Epithelial cell of proximal tubule (primary cell): ENCODE measurements at regions not wholly inside any gene's neighbourhood (a gene's known extent, or its start where the extent isn't known, plus 50 kb on each side); places are given as distances from the start of the nearest gene placed in this dataset.
A peak's percentile ranks its signal among the peaks of the same experiment; 100 is the strongest.

Source experiments
- DNase-seq: peaks from one replicate; pipeline ENCODE4 v3.0.0-alpha.2; 2011; ENCODE audit warnings: low read depth
- H3K4me3 ChIP-seq: 2 replicates; pipeline ENCODE4 v1.5.1; 2011; ENCODE audit warnings: low read depth, mild to moderate bottlenecking, low read length
- TF ChIP-seq, protein P1 (sequence below): conservative IDR thresholded peaks from 2 replicates; pipeline ENCODE4 v1.5.1; 2012; ENCODE audit warnings: low read depth, mild to moderate bottlenecking, low read length

DNA sequence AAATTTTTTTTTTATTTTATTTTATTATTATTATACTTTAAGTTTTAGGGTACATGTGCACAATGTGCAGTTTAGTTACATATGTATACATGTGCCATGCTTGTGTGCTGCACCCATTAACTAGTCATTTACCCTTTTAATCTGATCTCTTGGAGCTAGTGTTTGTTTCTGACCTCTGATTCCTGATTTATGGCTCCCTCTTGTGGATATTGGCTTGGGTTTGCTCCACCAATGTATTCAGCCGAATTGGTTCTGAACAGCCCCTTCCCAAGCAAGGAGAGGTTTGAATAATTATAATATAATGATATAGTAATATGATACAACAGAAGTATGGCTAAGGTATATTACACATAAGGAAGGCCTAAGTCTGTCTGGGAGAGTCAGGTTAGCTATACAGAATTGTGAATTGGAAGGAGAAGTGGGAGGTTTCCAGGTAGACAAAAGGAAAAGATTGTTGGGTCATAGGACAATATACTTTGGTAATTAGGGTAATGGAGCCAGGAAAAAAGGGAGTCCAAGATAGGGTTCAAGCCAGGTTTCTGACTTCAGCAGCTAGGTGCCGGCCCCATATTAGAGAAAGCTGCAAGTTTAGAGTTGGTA, 53.1 kb upstream of the HMCN1 start:
- no peak overlapping the region for H3K4me3 ChIP-seq
- no peak for DNase-seq
- TF ChIP-seq, protein P1, sequence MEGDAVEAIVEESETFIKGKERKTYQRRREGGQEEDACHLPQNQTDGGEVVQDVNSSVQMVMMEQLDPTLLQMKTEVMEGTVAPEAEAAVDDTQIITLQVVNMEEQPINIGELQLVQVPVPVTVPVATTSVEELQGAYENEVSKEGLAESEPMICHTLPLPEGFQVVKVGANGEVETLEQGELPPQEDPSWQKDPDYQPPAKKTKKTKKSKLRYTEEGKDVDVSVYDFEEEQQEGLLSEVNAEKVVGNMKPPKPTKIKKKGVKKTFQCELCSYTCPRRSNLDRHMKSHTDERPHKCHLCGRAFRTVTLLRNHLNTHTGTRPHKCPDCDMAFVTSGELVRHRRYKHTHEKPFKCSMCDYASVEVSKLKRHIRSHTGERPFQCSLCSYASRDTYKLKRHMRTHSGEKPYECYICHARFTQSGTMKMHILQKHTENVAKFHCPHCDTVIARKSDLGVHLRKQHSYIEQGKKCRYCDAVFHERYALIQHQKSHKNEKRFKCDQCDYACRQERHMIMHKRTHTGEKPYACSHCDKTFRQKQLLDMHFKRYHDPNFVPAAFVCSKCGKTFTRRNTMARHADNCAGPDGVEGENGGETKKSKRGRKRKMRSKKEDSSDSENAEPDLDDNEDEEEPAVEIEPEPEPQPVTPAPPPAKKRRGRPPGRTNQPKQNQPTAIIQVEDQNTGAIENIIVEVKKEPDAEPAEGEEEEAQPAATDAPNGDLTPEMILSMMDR = peak; percentile 75

DNA sequence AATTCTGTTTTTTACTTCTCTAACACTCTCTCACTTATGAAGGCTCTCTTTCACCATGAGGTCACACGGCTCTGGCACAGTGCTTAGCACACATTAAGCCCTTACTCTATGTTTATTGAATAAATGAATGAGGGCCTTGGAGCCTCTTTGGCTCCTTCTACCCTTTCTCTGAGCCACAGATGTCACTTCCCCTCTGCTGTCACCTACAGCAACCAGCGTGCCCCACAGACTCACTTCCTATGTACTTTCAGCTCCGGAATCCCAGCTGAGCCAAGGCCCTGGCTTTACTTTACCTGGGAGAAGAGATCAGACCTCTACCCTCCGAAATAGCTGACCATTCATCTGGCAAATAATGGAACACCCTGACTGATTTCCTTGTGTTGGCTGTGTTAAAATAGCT, 53.7 kb upstream of the HMCN1 start:
- TF ChIP-seq, protein P1 = no peak
- no peak overlapping the region for H3K4me3 ChIP-seq
- no peak for DNase-seq

DNA sequence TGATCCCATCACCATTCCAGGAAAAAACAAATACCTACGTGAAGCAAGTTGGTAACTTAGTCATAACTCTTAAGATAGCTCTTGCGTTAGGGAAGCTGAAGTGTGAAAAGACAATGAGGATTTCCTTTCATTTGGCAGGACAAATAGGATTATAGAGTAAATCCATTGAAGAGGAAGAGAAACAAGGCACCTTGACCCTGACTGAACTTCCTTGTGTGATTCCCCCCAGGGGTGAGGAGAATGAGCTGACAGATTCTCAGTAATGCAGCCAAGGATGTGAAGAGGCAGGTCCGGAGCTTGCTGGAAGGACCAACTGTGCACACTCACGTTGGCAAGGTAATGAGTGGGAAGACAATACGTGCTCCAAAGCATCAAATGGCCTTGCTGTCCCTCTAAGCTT, 55.0 kb upstream of the HMCN1 start:
- DNase-seq = no peak
- TF ChIP-seq, protein P1 = no peak
- H3K4me3 ChIP-seq = no peak overlapping the region

DNA sequence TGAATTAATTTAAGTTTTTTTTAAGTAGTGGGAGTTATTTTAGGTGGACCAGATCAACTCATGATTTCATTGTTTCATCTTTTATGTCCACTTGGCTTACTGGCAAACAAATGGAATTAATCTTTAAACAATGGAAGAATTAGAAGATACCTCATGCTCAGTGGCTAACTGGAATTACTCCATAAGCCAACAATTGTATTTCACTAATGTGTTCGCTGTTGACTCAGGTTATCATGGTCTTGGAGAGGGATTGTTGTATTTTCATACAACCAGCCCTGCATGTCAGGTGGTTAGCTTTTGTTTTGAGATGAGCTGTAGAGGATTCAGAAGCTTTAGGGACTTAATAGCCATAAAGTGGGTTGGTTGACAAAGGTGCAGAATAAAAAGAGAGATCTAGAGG, 57.2 kb upstream of the HMCN1 start:
- TF ChIP-seq, protein P1 = no peak
- peak; percentile 66 for DNase-seq
- H3K4me3 ChIP-seq = no peak overlapping the region

DNA sequence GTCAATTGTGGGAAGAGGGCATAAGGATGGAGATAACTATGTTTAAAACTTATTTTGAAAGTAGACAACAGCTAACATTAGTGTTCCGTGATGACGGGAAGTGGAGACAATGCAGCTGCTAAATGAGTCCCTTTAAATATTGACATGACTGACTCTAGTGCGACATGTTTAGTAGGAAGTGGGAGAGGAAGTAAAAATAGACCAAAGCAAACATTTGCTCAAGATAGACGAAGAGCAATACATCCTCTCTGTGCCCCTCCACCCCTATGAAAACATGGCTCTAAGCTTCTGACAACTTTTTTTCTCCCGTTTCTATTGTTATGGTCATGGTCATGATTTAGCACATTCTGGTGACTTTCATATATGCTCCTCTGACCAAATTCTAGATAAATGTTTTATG, 60.0 kb upstream of the HMCN1 start:
- TF ChIP-seq, protein P1 = no peak
- DNase-seq = no peak
- H3K4me3 ChIP-seq = no peak overlapping the region

DNA sequence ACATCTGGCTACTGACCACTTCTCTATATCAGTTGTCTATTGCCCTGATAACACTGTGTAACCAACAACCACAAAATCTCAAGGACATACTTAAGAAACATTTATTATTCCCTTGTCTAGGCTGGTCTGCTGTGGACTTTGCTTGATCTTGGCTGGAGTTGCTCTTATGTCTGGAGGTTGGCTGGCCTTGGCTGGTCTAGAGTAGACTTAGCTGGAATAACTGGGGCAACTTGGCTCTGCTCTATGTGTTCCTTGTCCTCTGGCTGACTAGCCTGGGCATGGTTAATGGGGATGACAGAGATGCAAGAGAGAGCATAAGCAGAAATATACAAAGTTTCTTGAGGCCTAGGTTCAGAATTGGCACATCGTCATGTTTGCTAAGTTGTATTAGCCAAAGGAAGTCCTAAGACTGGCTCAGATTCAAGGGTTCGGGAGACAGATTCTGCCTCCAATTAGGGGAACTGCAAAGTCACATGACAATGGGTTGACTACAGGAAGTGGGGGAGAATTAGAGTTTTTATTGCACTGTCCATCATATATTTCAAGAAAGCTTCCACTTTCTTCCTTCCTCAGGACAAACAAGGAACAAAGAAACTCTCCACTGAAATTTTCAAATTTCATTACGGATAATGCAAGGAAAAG, 61.4 kb upstream of the HMCN1 start:
- no peak for DNase-seq
- no peak overlapping the region for H3K4me3 ChIP-seq
- TF ChIP-seq, protein P1 = no peak

DNA sequence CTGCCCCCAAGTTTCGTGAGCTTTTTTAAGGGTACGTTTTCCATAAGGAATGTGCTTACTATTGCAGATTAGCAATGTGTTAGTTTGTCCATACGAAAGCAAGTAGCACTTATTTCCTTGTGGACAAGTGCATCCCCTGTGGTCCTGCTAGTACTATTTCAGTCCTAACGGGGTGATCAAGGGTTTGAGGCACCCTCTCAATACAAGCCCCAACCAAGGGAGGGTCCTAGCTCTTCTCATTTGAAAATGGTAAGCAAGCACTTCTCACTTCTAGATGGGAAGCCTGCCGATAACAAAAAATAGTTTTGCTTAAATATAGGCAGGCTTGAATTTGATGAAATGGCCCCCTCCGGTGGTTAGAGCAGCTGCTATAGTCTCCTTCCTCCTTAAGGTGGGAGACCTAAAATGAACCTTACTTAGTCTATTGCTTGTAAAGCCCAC, 64.0 kb upstream of the HMCN1 start:
- H3K4me3 ChIP-seq = peak overlapping the region; percentile 25
- TF ChIP-seq, protein P1 = peak; percentile 80
- DNase-seq = no peak
